ENCODE measurements at regions not wholly inside any gene's neighbourhood (a gene's known extent, or its start where the extent isn't known, plus 50 kb on each side); places are given as distances from the start of the nearest gene placed in this dataset.

GRCh38 chr7:108634535-108634934 is 64.9 kb downstream of the DNAJB9 start:
- H3K4me1 Mint-ChIP-seq: no peaks in the 10 kb centered on the region
- intact Hi-C loops (cut with micrococcal nuclease): no loop called here

DNA sequence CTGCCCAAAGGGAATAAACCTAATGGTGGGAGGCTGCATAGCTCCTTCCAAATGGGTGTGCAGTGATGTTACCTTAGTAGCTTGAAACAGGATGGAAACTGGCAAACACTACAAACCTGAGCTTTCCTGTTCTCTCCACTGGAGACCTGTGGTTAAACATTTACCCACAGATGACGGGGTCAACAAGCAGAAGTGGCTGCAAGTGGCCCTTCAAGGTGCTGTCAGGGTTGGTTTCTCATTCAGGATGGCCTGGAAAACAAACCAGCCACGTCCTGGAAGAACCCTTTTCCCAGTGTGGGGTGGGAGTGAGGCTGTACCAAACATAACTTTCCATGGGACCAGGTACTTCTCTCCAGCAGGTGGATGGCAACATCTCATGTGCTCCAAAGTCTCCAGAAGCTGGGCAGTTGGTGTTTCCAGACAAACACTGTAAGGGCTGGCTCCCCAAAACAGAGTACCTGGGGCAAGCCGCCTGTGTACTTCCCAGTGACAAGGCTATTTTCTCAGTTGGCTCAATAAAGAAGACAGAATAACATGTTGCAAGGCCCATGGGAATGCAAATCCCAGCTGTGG is 67.5 kb downstream of the DNAJB9 start:
- intact Hi-C loops (cut with micrococcal nuclease): no loop called here
- no peak for DNase-seq
- 100% methylated on average over 1 of the region's 3 CpGs for WGBS (ENCODE audit: insufficient coverage)
- no peaks in the 10 kb centered on the region for H3K4me1 ChIP-seq (ENCODE audit: control insufficient read depth in 1 of 2, insufficient read depth in 2 of 2, low read length in 2 of 2)
- no peaks in the 10 kb centered on the region for H3K79me2 ChIP-seq (ENCODE audit: insufficient read depth, low read length)
- no peak overlapping the region for H3K9ac ChIP-seq (ENCODE audit: insufficient read depth, low read length, poor library complexity, severe bottlenecking)
- H2AFZ ChIP-seq (ENCODE audit: insufficient read depth, low read depth, low read length, poor library complexity, severe bottlenecking): no peak overlapping the region
- no peaks in the 10 kb centered on the region for H3K27me3 Mint-ChIP-seq (ENCODE audit: low read depth in 3 of 3)
- no peak overlapping the region for H3K27ac Mint-ChIP-seq
- peaks cover 0 to 3% (median 0%) of the 10 kb centered on the region in 7 donors for H3K9me3 Mint-ChIP-seq
- H3K27me3 ChIP-seq (ENCODE audit: control insufficient read depth in 2 of 2, insufficient read depth in 2 of 2, low read length in 2 of 2): no peaks in the 10 kb centered on the region
- no peaks in the 10 kb centered on the region for H3K9me3 ChIP-seq (replicated peaks in 1 of 2; ENCODE audit: control insufficient read depth in 1 of 2, insufficient read depth in 1 of 2, low read length in 2 of 2)
- no peak overlapping the region for H3K4me3 ChIP-seq (replicated peaks in 1 of 3; ENCODE audit: low read depth in 2 of 3, low read length in 3 of 3)
- TF ChIP-seq, protein P1, sequence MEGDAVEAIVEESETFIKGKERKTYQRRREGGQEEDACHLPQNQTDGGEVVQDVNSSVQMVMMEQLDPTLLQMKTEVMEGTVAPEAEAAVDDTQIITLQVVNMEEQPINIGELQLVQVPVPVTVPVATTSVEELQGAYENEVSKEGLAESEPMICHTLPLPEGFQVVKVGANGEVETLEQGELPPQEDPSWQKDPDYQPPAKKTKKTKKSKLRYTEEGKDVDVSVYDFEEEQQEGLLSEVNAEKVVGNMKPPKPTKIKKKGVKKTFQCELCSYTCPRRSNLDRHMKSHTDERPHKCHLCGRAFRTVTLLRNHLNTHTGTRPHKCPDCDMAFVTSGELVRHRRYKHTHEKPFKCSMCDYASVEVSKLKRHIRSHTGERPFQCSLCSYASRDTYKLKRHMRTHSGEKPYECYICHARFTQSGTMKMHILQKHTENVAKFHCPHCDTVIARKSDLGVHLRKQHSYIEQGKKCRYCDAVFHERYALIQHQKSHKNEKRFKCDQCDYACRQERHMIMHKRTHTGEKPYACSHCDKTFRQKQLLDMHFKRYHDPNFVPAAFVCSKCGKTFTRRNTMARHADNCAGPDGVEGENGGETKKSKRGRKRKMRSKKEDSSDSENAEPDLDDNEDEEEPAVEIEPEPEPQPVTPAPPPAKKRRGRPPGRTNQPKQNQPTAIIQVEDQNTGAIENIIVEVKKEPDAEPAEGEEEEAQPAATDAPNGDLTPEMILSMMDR (IDR thresholded peaks at IDR 0.05): no peak
- no peak overlapping the region for H3K27ac ChIP-seq (ENCODE audit: low read depth in 1 of 2, low read length in 2 of 2)
- no peaks in the 10 kb centered on the region for H3K36me3 Mint-ChIP-seq
- no peaks in the 10 kb centered on the region for H3K4me1 Mint-ChIP-seq
- H3K4me2 ChIP-seq (replicated peaks; ENCODE audit: extremely low read depth, low read length, poor library complexity, severe bottlenecking): no peak overlapping the region
- no peaks in the 10 kb centered on the region for H3K36me3 ChIP-seq (replicated peaks in 1 of 2; ENCODE audit: control insufficient read depth in 1 of 2, insufficient read depth in 2 of 2, low read length in 2 of 2)
- H4K20me1 ChIP-seq (ENCODE audit: insufficient read depth, low read length): no peaks in the 10 kb centered on the region
- H3K4me3 Mint-ChIP-seq: no peak overlapping the region

More at GRCh38 chr7:108634535-108634934, 64.9 kb downstream of the DNAJB9 start:
- H3K4me2 ChIP-seq (replicated peaks; ENCODE audit: extremely low read depth, low read length, poor library complexity, severe bottlenecking): no peak overlapping the region
- no peaks in the 10 kb centered on the region for H3K36me3 Mint-ChIP-seq
- no peak overlapping the region for H3K27ac Mint-ChIP-seq
- no peaks in the 10 kb centered on the region for H4K20me1 ChIP-seq (ENCODE audit: insufficient read depth, low read length)
- H3K4me1 ChIP-seq (ENCODE audit: control insufficient read depth in 1 of 2, insufficient read depth in 2 of 2, low read length in 2 of 2): no peaks in the 10 kb centered on the region
- WGBS (ENCODE audit: insufficient coverage): 67% methylated on average over 1 of the region's 1 CpG
- H3K27ac ChIP-seq (ENCODE audit: low read depth in 1 of 2, low read length in 2 of 2): no peak overlapping the region
- H3K4me3 Mint-ChIP-seq: no peak overlapping the region
- H3K4me3 ChIP-seq (replicated peaks in 1 of 3; ENCODE audit: low read depth in 2 of 3, low read length in 3 of 3): no peak overlapping the region
- H3K36me3 ChIP-seq (replicated peaks in 1 of 2; ENCODE audit: control insufficient read depth in 1 of 2, insufficient read depth in 2 of 2, low read length in 2 of 2): no peaks in the 10 kb centered on the region
- DNase-seq: no peak
- H3K79me2 ChIP-seq (ENCODE audit: insufficient read depth, low read length): no peaks in the 10 kb centered on the region
- H3K9ac ChIP-seq (ENCODE audit: insufficient read depth, low read length, poor library complexity, severe bottlenecking): no peak overlapping the region
- no peaks in the 10 kb centered on the region for H3K27me3 ChIP-seq (ENCODE audit: control insufficient read depth in 2 of 2, insufficient read depth in 2 of 2, low read length in 2 of 2)
- peaks cover 0 to 6% (median 0%) of the 10 kb centered on the region in 7 donors for H3K9me3 Mint-ChIP-seq
- no peaks in the 10 kb centered on the region for H3K9me3 ChIP-seq (replicated peaks in 1 of 2; ENCODE audit: control insufficient read depth in 1 of 2, insufficient read depth in 1 of 2, low read length in 2 of 2)
- H3K27me3 Mint-ChIP-seq (ENCODE audit: low read depth in 3 of 3): no peaks in the 10 kb centered on the region
- TF ChIP-seq, protein P1 (IDR thresholded peaks at IDR 0.05): no peak
- no peak overlapping the region for H2AFZ ChIP-seq (ENCODE audit: insufficient read depth, low read depth, low read length, poor library complexity, severe bottlenecking)
